ENCODE measurements at regions not wholly inside any gene's neighbourhood (a gene's known extent, or its start where the extent isn't known, plus 50 kb on each side); places are given as distances from the start of the nearest gene placed in this dataset.
A peak's percentile ranks its signal among the peaks of the same experiment; 100 is the strongest.

GRCh38 chr6:113629256-113629655 lies 227.9 kb upstream of the MARCKS start:
- DNase-seq (ENCODE audit: extremely low spot score), result no peak
- CTCF ChIA-PET, result interaction anchor here (0.7 to 6.5 kb wide), 6 partner anchors 9 to 250 kb away, joined by 3 to 37 read pairs (median 3); no protein-coding TSS in a partner anchor
- no peak for TF ChIP-seq CTCF (IDR thresholded peaks at IDR 0.05; ENCODE audit: control extremely low read depth, extremely low read depth, low read depth, missing control alignments)
- POLR2A ChIA-PET, result interaction anchor here (0.7 to 4.3 kb wide), 4 partner anchors 13 to 229 kb away, joined by 9 to 20 read pairs (median 14); no protein-coding TSS in a partner anchor

- ChIA-PET CTCF (interaction anchor here (1.0 to 6.5 kb wide), 7 partner anchors 10 to 229 kb away, joined by 3 to 37 read pairs (median 4); no protein-coding TSS in a partner anchor), POLR2A (interaction anchor here (0.7 to 4.3 kb wide), 6 partner anchors 12 to 257 kb away, joined by 4 to 20 read pairs (median 10); no protein-coding TSS in a partner anchor)
- TF ChIP-seq CTCF (IDR thresholded peaks at IDR 0.05; ENCODE audit: control extremely low read depth, extremely low read depth, low read depth, missing control alignments), result no peak
- DNase-seq (ENCODE audit: extremely low spot score), result no peak
These were observed 227.0 kb upstream of the MARCKS start for GRCh38 chr6:113629975-113630737.

GRCh38 chr6:113630738-113631535 lies 226.2 kb upstream of the MARCKS start:
- no peak for TF ChIP-seq CTCF (IDR thresholded peaks at IDR 0.05; ENCODE audit: control extremely low read depth, extremely low read depth, low read depth, missing control alignments)
- peak; percentile 45 for DNase-seq (ENCODE audit: extremely low spot score)
- POLR2A ChIA-PET, result interaction anchor here (0.6 to 4.3 kb wide), 6 partner anchors 10 to 256 kb away, joined by 3 to 20 read pairs (median 8); no protein-coding TSS in a partner anchor
- CTCF ChIA-PET, result interaction anchor here (1.2 to 6.5 kb wide), 5 partner anchors 9 to 228 kb away, joined by 3 to 37 read pairs (median 4); no protein-coding TSS in a partner anchor

GRCh38 chr6:113631666-113632065 lies 225.5 kb upstream of the MARCKS start:
- no peak for TF ChIP-seq CTCF (IDR thresholded peaks at IDR 0.05; ENCODE audit: control extremely low read depth, extremely low read depth, low read depth, missing control alignments)
- no peak for DNase-seq (ENCODE audit: extremely low spot score)
- ChIA-PET POLR2A (interaction anchor here (1.0 to 4.3 kb wide), 5 partner anchors 11 to 227 kb away, joined by 3 to 20 read pairs (median 12); no protein-coding TSS in a partner anchor), CTCF (interaction anchor here (1.4 to 6.5 kb wide), 4 partner anchors 11 to 227 kb away, joined by 5 to 37 read pairs (median 12); no protein-coding TSS in a partner anchor)

GRCh38 chr6:113632220-113632864 lies 224.8 kb upstream of the MARCKS start:
- POLR2A ChIA-PET, result interaction anchor here (0.6 to 4.3 kb wide), 6 partner anchors 10 to 235 kb away, joined by 3 to 20 read pairs (median 4); no protein-coding TSS in a partner anchor
- no peak for TF ChIP-seq CTCF (IDR thresholded peaks at IDR 0.05; ENCODE audit: control extremely low read depth, extremely low read depth, low read depth, missing control alignments)
- CTCF ChIA-PET, result interaction anchor here (0.8 to 6.5 kb wide), 5 partner anchors 10 to 226 kb away, joined by 3 to 37 read pairs (median 6); no protein-coding TSS in a partner anchor
- DNase-seq (ENCODE audit: extremely low spot score), result no peak

Measured in GM10248 (cell line).